ENCODE measurements at regions not wholly inside any gene's neighbourhood (a gene's known extent, or its start where the extent isn't known, plus 50 kb on each side); places are given as distances from the start of the nearest gene placed in this dataset.

- no peaks in the 10 kb centered on the region for H3K36me3 ChIP-seq
- H3K4me3 ChIP-seq, result peak overlapping the region in 1 of 2 donors; percentile 28
- DNase-seq, result no peak
- TF ChIP-seq POLR2A (IDR thresholded peaks at IDR 0.05) (no peak), CTCF (IDR thresholded peaks at IDR 0.05) (no peak)
- H3K9me3 ChIP-seq, result no peaks in the 10 kb centered on the region
- no peaks in the 10 kb centered on the region for H3K27me3 ChIP-seq
- H3K27ac ChIP-seq, result no peak overlapping the region
- intact Hi-C loops (cut with DNase I; ENCODE audit: low total_unique reads), result no loop called here
- H3K4me1 ChIP-seq, result no peaks in the 10 kb centered on the region
Measured at GRCh38 chr20:60137657-60138245, 179.5 kb downstream of the CDH26 start.

- no peaks in the 10 kb centered on the region for H3K27me3 ChIP-seq
- DNase-seq, result peak; percentile 24 to 35
- no peak for TF ChIP-seq CTCF (IDR thresholded peaks at IDR 0.05)
- TF ChIP-seq POLR2A (IDR thresholded peaks at IDR 0.05), result no peak
- H3K36me3 ChIP-seq, result no peaks in the 10 kb centered on the region
- intact Hi-C loops (cut with DNase I; ENCODE audit: low total_unique reads), result no loop called here
- no peaks in the 10 kb centered on the region for H3K4me1 ChIP-seq
- H3K27ac ChIP-seq, result peak overlapping the region in 1 of 2 donors; percentile 15
- peak overlapping the region in 1 of 2 donors; percentile 28 for H3K4me3 ChIP-seq
- no peaks in the 10 kb centered on the region for H3K9me3 ChIP-seq
Measured at GRCh38 chr20:60138256-60139220, 180.3 kb downstream of the CDH26 start.

GRCh38 chr20:60139663-60140446 is 181.6 kb downstream of the CDH26 start:
- no peak for DNase-seq
- no peaks in the 10 kb centered on the region for H3K27me3 ChIP-seq
- no peaks in the 10 kb centered on the region for H3K9me3 ChIP-seq
- no peak overlapping the region for H3K4me3 ChIP-seq
- intact Hi-C loops (cut with DNase I; ENCODE audit: low total_unique reads), result no loop called here
- H3K4me1 ChIP-seq, result no peaks in the 10 kb centered on the region
- H3K36me3 ChIP-seq, result no peaks in the 10 kb centered on the region
- TF ChIP-seq CTCF (IDR thresholded peaks at IDR 0.05) (no peak), POLR2A (IDR thresholded peaks at IDR 0.05) (no peak)
- no peak overlapping the region for H3K27ac ChIP-seq

GRCh38 chr20:60142587-60142986 is 184.4 kb downstream of the CDH26 start:
- intact Hi-C loops (cut with DNase I; ENCODE audit: low total_unique reads), result no loop called here
- Histone ChIP-seq H3K9me3 (no peaks in the 10 kb centered on the region), H3K27ac (no peak overlapping the region), H3K27me3 (no peaks in the 10 kb centered on the region), H3K36me3 (no peaks in the 10 kb centered on the region), H3K4me1 (no peaks in the 10 kb centered on the region), H3K4me3 (no peak overlapping the region)
- TF ChIP-seq CTCF (IDR thresholded peaks at IDR 0.05) (no peak), POLR2A (IDR thresholded peaks at IDR 0.05) (no peak)
- no peak for DNase-seq

All from uterus (tissue), 3 donors.